B cell (primary cell): ENCODE measurements at regions not wholly inside any gene's neighbourhood (a gene's known extent, or its start where the extent isn't known, plus 50 kb on each side); places are given as distances from the start of the nearest gene placed in this dataset.

ENCODE experiments used
- ATAC-seq: fragments of 200-7000 bp; cut with Tn5 transposase; one replicate; pipeline ENCODE4 v1.10.0; 2021; ENCODE audit warnings: low read depth, mild to moderate bottlenecking, moderate number of reproducible peaks, moderate library complexity
- CTCF ChIA-PET: fragments of 350-600 bp; sonication (Branson Sonifier 250); formaldehyde crosslinking; loops from one replicate; lab custom pipeline; 2021; ENCODE audit warnings: antibody characterized with exemption, inconsistent platforms; lab: Charles Lee
- POLR2A ChIA-PET: fragments of 350-600 bp; sonication (Branson Sonifier 250); formaldehyde crosslinking; loops from one replicate; lab custom pipeline; 2021; ENCODE audit warnings: antibody characterized with exemption; lab: Charles Lee
- DNase-seq: peaks from one replicate; pipeline ENCODE4 v3.0.0; 2013
- H2AFZ ChIP-seq: 2 replicates; pipeline ENCODE4 v1.6.1; 2012; ENCODE audit warnings: mild to moderate bottlenecking, low read depth, low read length; ENCODE audit not compliant: insufficient read depth, poor library complexity, severe bottlenecking
- H3K27ac ChIP-seq, 2 donors: 1 replicate in 1 of 2; 2 replicates in 1 of 2; pipeline ENCODE4 v1.5.1; 2012 to 2013; ENCODE audit warnings: low read length in 2 of 2, mild to moderate bottlenecking in 2 of 2, moderate library complexity in 1 of 2
- H3K27me3 ChIP-seq, 4 experiments: fragments of 200-600 bp in 1 of 4; sonication (generic) in 1 of 4; replicated peaks in 1 of 4; 1 replicate in 2 of 4; 2 replicates in 2 of 4; pipeline versions ENCODE4 v1.6.1 to v1.7.0; 2013 to 2016; ENCODE audit warnings: low read length in 3 of 4, mild to moderate bottlenecking in 2 of 4, mixed read lengths in 1 of 4, moderate library complexity in 1 of 4; ENCODE audit not compliant: insufficient read depth in 4 of 4, control insufficient read depth in 3 of 4; ENCODE audit errors: control extremely low read depth in 1 of 4
- H3K36me3 ChIP-seq, 2 experiments: replicated peaks in 1 of 2; 1 replicate in 1 of 2; 2 replicates in 1 of 2; pipeline versions ENCODE4 v1.6.1 to v1.7.1; 2013; ENCODE audit warnings: low read length in 1 of 2; ENCODE audit not compliant: insufficient read depth in 2 of 2, control insufficient read depth in 1 of 2; ENCODE audit errors: control extremely low read depth in 1 of 2, extremely low read depth in 1 of 2
- H3K4me1 ChIP-seq, 2 donors: fragments of 200-600 bp in 1 of 2; sonication (generic) in 1 of 2; 1 replicate in 1 of 2; 2 replicates in 1 of 2; pipeline versions ENCODE4 v1.5.1 to v1.6.1; 2013 to 2017; ENCODE audit warnings: low read length in 2 of 2; ENCODE audit not compliant: control insufficient read depth in 2 of 2, insufficient read depth in 2 of 2
- H3K4me2 ChIP-seq: replicated peaks from 2 replicates; pipeline ENCODE3; 2012; ENCODE audit warnings: mild to moderate bottlenecking, low read depth, low read length; ENCODE audit not compliant: poor library complexity, severe bottlenecking
- H3K4me3 ChIP-seq, 5 experiments: fragments of 200-600 bp in 1 of 5; sonication (generic) in 1 of 5; 1 replicate in 3 of 5; 2 replicates in 2 of 5; pipeline versions ENCODE4 v1.5.1 to v1.7.0; 2011 to 2016; ENCODE audit warnings: low read length in 4 of 5, mild to moderate bottlenecking in 4 of 5, low read depth in 2 of 5, control low read depth in 1 of 5, moderate library complexity in 1 of 5; ENCODE audit not compliant: insufficient read depth in 1 of 5; ENCODE audit errors: control extremely low read depth in 1 of 5, extremely low read depth in 1 of 5
- H3K79me2 ChIP-seq: fragments of 200-600 bp; sonication (generic); one replicate; pipeline ENCODE4 v1.6.0; 2016; ENCODE audit warnings: low read length; ENCODE audit not compliant: control insufficient read depth, insufficient read depth
- H3K9ac ChIP-seq: fragments of 200-600 bp; sonication (generic); 2 replicates; pipeline ENCODE4 v1.6.1; 2017; ENCODE audit warnings: mild to moderate bottlenecking, low read length, moderate library complexity
- H3K9me3 ChIP-seq, 3 donors: one replicate each; pipeline versions ENCODE4 v1.6.1 to v1.7.1; 2013; ENCODE audit warnings: low read length in 2 of 3; ENCODE audit not compliant: control insufficient read depth in 2 of 3, insufficient read depth in 1 of 3; ENCODE audit errors: control extremely low read depth in 1 of 3
- H4K20me1 ChIP-seq: 2 replicates; pipeline ENCODE4 v1.6.0; 2012; ENCODE audit warnings: mild to moderate bottlenecking, low read length; ENCODE audit not compliant: insufficient read depth, control insufficient read depth, poor library complexity, severe bottlenecking
- H3K27ac Mint-ChIP-seq: one replicate; pipeline ENCODE4 v1.8.0; 2021; ENCODE audit warnings: mixed read lengths
- H3K27me3 Mint-ChIP-seq: one replicate; pipeline ENCODE4 v1.8.0; 2021; ENCODE audit warnings: mixed read lengths
- H3K4me1 Mint-ChIP-seq: one replicate; pipeline ENCODE4 v1.8.0; 2021; ENCODE audit warnings: mixed read lengths
- H3K4me3 Mint-ChIP-seq: one replicate; pipeline ENCODE4 v1.8.0; 2021; ENCODE audit warnings: mixed read lengths
- H3K9me3 Mint-ChIP-seq: one replicate; pipeline ENCODE4 v1.8.0; 2022; ENCODE audit warnings: mixed read lengths; ENCODE audit not compliant: insufficient read depth
- CTCF ChIP-seq: fragments of 200-600 bp; IDR thresholded peaks from one replicate; pipeline ENCODE4 v1.8.0; 2022; ENCODE audit warnings: antibody characterized with exemption, mild to moderate bottlenecking
- EZH2 ChIP-seq: IDR thresholded peaks from 2 replicates; pipeline ENCODE4 v1.6.1; 2012; ENCODE audit warnings: borderline replicate concordance, low read depth, mild to moderate bottlenecking, moderate library complexity, low read length; ENCODE audit not compliant: insufficient read depth, poor library complexity, severe bottlenecking
- WGBS: methylation state at CpG from one replicate; pipeline ENCODE4 v1.1.5; 2013; ENCODE audit warnings: missing lambda C conversion rate; ENCODE audit not compliant: insufficient coverage; 5-methylcytosine and 5-hydroxymethylcytosine counted together
- intact Hi-C: fragments of 100-400 bp; cut with micrococcal nuclease; formaldehyde crosslinking; loops from one replicate; pipeline ENCODE4 v1.10.0; 2022

DNA sequence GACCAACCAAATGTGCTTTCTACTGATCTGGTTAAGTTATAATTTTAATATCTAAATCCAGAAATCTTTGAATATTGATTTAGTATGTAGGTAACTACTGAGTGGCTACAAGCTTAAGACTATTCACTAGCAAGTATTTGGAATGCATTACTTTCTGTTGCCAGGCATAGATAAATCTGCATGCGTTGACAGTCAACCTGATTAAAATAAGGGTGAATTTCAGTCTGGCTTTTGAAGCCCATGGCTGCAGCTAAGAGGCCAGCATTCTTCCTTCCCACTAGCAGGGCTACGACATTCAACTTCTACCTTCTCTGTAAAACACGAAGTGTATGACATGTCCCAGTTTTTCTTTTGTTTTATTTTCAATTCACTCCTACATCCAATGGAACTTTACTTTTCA is 340.6 kb downstream of the EPHA4 start:
- Histone ChIP-seq H3K4me1 (no peaks in the 10 kb centered on the region), H3K27me3 (no peaks in the 10 kb centered on the region), H3K4me3 (no peak overlapping the region), H3K27ac (no peak overlapping the region), H3K9me3 (peaks cover 0 to 4% (median 0%) of the 10 kb centered on the region in 3 donors), H4K20me1 (no peaks in the 10 kb centered on the region), H3K36me3 (no peaks in the 10 kb centered on the region), H3K9ac (no peak overlapping the region), H3K79me2 (no peaks in the 10 kb centered on the region), H3K4me2 (no peak overlapping the region), H2AFZ (no peak overlapping the region)
- H3K4me1 Mint-ChIP-seq = no peaks in the 10 kb centered on the region
- DNase-seq (no peak), ATAC-seq (no peak)
- no peaks in the 10 kb centered on the region for H3K9me3 Mint-ChIP-seq
- CTCF ChIA-PET = no interaction called here
- 100% methylated on average over 1 of the region's 3 CpGs for WGBS
- intact Hi-C loops = no loop called here
- H3K27ac Mint-ChIP-seq = no peak overlapping the region
- POLR2A ChIA-PET = no interaction called here
- no peak for TF ChIP-seq EZH2
- H3K4me3 Mint-ChIP-seq = no peak overlapping the region
- H3K27me3 Mint-ChIP-seq = peaks cover 5% of the 10 kb centered on the region

DNA sequence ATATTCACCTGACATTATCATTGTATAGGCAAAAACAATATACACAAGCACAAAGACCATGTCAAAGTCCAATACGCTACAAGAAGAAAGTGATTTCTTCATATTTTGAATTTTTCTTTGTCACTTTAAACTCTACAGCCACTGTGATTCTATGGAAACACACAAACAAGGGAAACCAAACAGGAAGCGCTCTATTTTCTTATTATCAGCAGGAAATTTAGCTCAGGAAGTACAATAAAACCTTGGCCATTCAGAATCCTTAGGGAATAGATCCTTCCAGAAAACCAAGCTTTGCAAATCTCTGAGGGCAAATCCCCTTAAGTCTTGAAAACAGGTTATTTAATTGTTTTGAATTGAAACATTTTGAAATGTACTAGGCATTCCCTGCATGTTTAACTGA is 336.2 kb downstream of the EPHA4 start:
- DNase-seq = no peak
- peaks cover 22% of the 10 kb centered on the region for H3K27me3 Mint-ChIP-seq
- TF ChIP-seq CTCF = no peak
- no peak for TF ChIP-seq EZH2
- no peaks in the 10 kb centered on the region for H3K79me2 ChIP-seq
- no peaks in the 10 kb centered on the region for H3K27me3 ChIP-seq
- H4K20me1 ChIP-seq = no peaks in the 10 kb centered on the region
- no peaks in the 10 kb centered on the region for H3K36me3 ChIP-seq
- H3K4me1 ChIP-seq = no peaks in the 10 kb centered on the region
- ChIA-PET POLR2A (no interaction called here), CTCF (no interaction called here)
- H3K4me1 Mint-ChIP-seq = no peaks in the 10 kb centered on the region
- no peak overlapping the region for H3K9ac ChIP-seq
- no peak overlapping the region for H3K4me2 ChIP-seq
- no CpG with 5 or more reads among the region's 2 CpGs for WGBS
- no peak overlapping the region for H3K4me3 Mint-ChIP-seq
- H3K4me3 ChIP-seq = no peak overlapping the region
- no peaks in the 10 kb centered on the region for H3K9me3 Mint-ChIP-seq
- H3K9me3 ChIP-seq = peaks cover 0 to 5% (median 0%) of the 10 kb centered on the region in 3 donors
- H3K27ac ChIP-seq = no peak overlapping the region
- intact Hi-C loops = no loop called here
- H3K27ac Mint-ChIP-seq = no peak overlapping the region
- no peak for ATAC-seq
- H2AFZ ChIP-seq = no peak overlapping the region
